T-helper 2 cell (primary cell): ENCODE measurements at regions not wholly inside any gene's neighbourhood (a gene's known extent, or its start where the extent isn't known, plus 50 kb on each side); places are given as distances from the start of the nearest gene placed in this dataset.

Experiments used
- DNase-seq, 5 experiments: peaks; one replicate each; pipeline versions ENCODE4 v3.0.0 to v3.0.0-alpha.2; 2012 to 2022

DNA sequence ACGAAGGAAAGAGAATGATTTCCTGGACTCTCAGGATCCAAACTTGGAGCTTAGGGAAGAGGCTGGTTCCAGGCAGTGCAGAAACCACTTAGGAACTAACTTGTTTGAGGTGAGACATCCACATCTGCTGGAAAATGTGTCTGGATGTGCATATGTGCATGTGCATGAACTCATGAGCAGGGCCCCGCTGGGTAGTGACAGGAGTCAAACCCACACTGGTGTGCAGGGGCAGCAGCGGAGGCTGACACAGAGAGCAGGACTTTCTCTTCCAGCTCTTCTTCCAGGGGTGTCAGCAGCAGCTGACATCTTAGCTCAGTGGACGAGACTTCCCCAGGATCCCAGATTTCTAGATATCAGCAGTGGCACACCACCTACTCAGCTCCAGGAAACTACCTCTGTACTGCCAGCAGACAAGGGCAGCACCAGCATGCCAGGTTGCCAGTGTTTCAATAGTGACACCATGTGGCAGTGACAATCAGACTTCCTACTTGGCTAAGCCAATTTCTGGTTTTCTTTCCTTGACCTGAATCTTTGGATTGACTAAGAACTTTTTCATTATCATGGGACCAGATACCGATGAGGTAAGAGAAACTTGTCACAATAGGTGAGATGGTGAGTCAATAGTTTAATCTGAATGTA, 227.5 kb upstream of the ZC3H12C start:
- no peak for DNase-seq

DNA sequence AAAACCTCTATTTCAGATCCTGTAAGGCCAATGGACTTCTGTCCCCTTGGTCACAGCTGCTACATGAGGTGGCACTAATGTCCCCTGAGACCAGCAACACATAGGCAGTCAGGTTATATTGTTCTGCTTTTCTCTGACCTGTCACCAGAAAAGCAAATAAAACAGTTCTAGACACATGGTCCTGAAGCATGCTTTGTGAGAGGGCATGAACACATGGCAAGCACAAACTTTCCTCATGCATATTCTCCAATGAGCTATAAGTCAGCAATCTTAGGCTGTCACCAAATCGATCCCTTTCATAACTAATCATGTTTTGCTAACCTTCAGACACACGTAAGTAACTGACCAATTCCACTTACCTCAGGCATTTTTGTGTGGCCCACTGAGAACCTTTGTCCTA, 225.4 kb upstream of the ZC3H12C start:
- no peak for DNase-seq

DNA sequence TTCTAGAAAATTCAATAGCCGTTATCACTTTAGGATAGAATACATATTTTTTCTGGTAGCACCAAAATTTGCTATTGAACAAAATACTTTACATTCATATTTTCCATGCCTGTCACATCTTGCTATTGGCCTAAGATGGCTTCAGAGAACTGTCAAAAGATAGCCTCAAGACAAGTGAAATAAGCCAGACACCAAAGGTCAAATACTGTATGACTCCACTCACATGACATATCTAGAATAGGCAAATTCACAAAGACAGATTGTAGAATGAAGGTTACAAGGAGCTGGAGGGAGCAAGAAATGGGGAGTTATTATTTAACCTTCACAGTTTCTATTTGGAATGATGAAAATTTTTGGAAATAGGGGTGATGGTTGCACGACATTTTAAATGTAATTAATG, 223.7 kb upstream of the ZC3H12C start:
- DNase-seq: no peak

DNA sequence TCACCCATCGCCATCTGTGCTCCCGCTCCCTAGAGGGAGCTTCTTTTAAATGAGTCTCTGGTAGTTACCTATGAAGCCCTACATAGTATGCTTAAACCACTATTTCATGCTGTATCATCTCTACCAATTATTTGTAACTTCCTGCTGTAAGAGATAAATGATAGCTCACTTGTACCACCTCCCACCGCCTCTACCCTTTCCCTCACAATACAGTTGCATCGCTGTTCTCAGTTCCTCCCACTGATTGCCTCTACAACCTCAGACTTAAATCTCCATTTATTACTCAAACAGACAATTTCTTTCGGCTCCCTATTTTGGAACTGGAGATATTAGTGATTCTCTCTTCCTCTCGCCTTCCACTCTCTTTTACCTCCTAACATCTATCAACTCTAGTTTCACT, 222.9 kb upstream of the ZC3H12C start:
- DNase-seq: no peak

DNA sequence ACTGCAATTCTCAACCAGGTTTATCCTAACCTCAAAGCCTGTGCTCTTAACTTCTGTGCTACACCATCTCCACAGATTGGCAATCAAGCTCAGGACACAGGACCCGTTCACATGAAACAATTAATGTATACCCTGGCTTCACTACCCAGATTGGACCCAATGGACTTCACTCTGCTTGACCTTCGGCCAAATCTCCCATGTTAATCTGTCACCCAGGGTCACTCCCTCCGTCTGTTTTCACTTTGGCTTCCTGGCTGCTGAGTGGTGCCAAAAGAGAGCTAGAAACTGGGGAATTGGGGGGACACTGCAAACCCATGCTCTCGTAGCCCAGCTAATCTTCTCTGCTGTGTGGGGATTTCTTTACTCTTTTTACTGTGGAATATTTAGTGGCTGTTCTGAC, 216.1 kb upstream of the ZC3H12C start:
- DNase-seq: no peak

DNA sequence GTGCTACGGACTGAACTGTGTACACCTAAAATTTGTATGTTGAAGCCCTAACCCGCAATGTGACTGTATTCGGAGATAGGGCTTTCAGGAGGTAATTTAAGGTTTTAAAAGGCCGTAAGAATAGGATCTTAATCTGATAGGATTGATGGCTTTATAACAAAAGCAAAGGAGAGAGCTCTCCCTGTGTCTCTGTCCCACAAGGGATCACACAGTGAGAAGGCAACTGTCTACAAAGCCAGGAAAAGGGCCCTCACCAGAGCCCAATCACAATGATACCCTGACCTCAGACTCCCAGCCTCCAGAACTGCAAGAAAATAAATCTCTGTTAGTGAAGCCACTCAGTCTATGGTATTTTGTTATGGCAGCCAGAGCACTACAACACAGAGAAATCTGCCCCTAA, 208.7 kb upstream of the ZC3H12C start:
- DNase-seq: no peak

DNA sequence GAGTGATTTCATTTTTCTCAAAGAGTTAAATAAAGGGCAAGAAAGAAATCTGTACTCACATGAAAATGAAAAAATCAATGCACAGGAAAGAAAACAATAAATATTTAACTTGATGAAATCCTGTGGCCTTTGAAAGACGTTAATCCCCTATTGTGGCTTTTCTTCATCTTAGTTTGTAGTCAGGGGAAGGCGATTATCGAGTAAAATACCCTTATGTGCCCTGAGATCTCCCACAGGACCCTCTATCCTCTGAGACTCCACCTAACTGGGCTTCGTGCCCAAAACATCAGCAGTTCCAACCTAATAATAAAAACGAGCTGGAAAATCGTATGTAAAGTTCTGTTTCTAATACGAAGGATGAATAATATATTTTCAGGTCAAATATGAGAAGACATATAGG, 208.2 kb upstream of the ZC3H12C start:
- no peak for DNase-seq

DNA sequence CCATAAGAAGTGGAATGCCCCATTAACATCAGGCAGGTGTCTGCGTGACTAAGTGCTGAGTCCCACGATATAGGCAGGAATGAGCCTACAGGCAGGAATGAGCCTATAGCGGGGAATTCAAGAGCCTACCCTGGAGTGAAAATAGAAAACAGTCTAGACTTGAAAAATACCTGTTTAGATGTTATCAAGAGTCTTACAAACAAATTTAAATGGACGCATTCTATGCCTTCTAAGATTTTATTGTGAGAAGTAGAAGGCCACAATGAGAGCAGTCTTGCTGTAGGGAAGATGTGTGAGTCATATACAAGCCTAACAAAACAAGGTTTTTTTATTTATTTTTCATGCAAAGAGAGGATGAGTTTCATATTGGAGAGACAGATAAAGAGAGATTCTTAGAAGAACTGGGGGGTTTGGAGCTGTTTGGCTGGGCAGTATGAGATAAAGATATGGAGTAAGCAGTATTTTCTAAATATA, 200.8 kb upstream of the ZC3H12C start:
- no peak for DNase-seq

DNA sequence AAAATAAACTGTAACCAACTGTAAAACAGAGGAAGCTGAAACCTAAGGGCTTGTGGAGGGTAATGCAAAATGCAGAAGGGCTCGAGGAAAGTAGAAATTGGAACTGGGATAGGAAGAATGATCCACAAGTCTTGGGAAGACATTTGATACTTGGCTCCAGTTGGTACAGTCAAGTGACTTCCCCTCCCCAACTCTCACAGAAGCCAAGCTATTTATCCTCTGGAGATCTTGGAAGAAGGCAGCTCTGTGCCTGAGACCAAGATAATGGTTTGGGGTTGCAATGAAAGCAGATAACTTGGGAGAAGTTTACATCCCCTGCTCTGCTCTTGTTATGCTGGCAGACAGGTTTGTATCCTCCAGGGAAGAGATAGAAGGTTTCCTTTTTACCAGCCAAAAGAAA, 198.9 kb upstream of the ZC3H12C start:
- DNase-seq: no peak

DNA sequence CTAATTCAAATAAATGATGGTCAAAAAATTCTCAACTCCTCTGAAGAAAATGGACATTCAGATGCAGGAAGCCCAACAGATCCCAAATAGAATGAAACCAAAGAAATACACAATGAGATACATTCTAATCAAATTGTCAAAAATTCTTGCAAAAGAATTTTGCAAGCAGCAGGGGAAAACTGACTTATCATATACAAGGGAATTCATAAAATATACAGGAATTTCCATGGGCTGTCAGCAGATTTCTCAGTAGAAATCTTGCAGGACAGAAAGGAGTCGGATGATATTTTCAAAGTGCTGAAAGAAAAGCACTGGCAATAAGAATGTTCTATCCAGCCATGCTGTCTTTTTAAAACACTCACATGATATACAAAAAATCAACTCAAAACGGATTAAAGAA, 194.6 kb upstream of the ZC3H12C start:
- DNase-seq: no peak

DNA sequence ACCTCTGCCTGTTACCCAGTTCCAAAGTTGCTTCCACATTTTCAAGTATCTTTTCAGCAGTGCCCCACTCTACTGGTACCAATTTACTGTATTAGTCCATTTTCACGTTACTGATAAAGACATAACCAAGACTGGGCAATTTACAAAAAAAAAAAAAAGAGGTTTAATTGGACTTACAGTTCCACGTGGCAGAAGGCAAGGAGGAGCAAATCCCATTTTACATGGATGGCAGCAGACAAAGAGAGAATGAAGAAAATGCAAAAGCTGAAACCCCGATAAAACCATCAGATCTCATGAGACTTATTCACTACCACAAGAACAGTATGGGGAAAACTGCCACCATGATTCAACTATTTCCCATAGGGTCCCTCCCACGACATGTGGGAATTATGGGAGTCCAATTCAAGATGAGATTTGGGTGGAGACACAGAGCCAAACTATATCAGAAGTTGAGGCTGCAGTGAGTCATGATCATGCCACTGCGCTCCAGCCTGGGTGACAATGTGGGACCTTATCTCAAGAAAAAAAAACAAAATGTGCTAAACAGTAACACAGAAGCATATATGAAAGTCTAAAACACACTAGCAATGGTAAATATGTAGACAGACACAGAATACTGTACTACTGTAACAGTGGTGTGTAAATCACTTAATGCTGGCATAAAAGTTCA, 190.3 kb upstream of the ZC3H12C start:
- no peak for DNase-seq

DNA sequence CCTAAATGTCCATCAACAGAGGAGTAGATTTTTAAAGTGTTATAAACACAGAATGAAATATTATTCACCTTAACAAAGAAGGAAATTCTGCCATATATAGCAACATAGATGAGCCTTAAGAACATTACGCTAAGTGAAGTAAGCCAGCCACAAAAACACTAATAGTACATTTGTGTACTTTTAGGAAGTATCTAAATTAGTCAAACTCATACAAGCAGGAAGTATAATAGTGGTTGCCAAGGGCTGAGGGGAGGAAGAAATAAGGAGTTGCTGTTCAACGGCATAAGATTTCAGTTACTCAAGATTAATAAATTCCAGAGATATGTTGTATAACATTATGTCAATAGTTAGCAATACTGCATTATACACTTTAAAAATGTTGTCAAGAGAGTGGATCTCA, 181.7 kb upstream of the ZC3H12C start:
- DNase-seq: peak in 1 of 5 experiments; percentile 42

DNA sequence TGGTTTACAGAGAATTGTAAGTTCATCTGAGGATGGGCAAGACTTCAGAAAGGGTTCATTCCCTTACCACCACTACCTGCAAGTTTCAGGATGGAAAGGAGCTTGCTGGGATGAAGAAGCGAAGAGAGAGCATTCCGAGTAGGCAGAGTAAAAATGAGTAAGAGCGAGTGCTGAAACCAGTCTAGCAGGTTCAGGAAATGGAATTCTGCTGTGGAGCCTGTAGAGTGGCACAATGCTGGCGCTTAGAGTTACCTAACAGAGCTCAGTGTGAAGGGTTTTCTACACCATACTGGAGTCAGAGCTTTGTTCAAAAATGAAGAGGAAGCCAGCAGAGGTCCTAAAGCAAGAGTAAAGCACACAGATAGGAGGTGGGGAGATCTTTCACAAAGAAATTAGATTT, 179.2 kb upstream of the ZC3H12C start:
- no peak for DNase-seq

DNA sequence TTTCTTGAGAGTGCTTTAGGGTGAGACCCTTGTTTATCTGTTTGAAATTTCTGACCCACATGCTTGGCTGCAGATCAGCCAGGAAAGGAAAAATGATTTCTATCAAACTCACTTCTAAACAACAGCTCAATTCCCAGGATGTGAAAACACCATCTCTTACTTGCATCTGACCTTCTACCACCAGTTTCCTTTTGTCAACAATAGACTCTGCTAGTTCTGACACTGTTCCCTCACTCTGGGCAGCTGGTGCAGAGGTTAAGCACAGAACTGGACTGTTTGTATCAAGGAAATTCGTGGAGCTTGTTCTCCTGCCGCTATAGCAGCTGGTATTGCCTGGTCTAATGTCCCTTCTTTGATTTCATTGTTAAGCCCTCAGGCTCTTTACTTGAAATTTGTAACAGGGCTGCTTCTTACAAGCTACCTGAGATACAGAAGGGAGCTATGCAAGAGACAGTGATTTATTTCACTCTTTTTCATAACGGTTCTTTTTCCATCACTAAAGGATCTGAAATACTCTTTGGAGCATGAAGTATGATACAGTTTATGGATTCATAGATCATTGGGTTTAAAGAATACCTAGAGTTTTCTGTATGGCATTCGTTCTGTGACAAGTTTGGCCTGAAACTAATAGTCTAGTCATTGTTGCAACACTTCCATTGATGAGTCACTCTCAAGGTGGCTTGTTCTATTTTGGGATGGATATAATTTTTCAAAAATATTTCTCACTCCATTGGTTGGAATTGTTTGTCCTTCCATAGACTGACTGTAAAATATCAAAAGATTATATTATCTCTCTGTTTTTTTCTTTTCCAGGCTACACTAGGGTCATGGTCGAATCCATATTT, 178.2 kb upstream of the ZC3H12C start:
- no peak for DNase-seq

DNA sequence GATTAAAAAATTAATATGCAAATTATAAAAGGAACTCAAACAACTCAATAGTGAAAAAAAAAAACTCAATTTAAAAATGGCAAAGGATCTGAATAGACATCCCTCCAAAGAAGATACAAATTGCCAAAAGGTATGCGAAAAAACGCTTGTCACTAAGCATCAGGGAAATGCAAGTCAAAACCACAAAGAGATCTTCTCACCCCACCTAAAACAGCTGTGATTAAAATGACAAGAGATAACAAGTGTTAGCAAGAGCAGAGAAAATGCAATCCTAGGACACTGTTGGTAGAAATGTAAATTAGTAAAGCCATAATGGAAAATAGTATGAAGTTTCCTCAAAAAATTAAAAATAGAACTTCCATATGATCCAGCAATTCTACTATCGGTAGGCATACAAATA, 166.3 kb upstream of the ZC3H12C start:
- no peak for DNase-seq

DNA sequence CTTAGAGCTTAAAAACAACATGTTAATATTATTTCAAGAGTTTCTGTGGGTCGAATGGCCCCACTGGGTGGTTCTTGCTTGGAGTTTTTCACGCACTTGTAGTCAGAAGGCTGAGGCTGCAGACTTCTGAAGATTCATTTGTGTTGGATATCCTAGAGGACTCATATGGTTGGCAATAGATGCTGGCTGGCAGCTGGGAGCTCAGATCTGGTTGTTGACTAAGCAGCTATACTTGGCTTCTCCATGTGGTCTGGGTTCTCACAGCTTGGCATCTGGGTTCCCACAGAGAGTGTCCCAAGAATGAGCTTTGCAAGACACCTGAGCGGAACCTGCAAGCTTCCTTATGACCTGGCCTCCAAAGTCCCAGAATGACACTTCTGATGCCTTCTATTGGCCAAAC, 163.9 kb upstream of the ZC3H12C start:
- DNase-seq: no peak

DNA sequence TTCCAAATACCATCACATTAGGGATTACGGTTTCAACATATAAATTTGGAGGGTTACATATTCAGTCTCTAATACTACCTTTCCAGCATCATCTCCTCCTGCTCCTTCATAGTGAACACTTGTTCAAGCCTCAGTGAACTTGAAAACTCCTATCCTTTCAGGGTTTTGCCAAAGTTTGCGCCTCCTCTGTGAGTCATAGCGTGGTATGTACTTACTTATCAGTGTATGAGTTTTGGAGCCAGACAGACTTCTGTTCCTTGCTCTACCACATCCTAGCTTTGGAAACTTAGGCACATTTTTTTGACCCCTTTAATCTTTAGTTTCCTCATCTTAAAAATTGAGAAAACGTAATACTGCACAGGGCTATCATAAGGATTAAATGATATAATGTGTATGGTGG, 160.1 kb upstream of the ZC3H12C start:
- DNase-seq: no peak

DNA sequence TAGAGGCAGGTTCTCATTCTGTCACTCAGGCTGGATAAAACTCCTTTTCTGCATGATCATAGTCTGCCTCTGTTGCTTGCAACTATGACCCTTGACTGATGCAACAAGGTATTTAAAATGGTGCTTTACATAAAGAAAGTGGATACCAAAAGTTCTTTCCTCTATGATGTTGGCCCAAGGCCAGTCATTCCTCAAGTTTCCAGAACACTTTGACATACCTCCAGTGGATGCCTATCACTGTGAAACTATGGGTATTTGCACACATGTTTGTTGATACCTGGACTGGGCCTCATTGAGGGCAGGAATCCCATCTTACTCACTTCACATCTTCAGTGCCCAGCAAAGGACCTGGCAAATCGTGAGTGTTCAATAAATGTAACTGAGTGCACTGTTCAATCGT, 159.0 kb upstream of the ZC3H12C start:
- DNase-seq: no peak

DNA sequence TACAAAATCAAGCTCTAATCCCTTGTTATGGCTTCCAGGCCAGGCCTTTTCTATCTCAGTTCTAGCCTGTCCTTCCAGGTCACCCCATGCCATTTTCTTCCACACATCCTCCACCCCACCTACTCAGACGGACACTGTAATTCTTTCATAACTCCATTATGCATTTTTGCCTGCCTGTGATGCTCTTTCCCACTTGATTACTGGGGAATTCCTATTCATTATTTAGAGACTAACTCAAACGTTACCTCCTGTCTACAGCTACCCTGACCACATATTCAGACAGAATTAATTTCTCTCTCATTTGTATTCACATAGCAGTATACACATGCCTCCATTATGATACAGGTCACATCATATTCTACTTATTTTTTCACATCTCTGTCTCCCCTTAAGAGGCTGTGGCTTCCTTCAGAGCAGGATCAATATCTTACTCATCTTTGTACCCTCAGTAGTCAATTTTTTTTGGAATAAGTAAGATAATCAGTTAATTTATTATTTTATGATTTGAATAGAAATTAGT, 156.5 kb upstream of the ZC3H12C start:
- DNase-seq: no peak

DNA sequence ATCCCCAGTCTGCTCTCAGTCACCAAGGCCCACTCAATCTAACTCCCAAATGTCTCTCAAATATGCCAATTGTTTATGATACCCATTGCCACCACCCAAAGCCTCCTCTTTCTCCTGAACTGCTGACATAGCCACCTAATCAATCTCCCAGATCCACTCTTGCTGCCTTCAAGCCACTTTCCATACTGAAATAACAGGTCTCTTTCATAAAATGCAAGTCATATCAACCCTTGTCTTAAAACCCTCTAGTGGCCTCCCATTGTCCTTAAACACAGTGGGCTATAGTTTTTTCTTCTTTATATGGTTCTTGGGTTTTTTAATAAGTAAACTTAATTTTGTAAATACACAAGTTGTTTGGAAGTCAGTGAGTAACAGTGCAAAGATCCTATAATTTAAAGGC, 155.2 kb upstream of the ZC3H12C start:
- no peak for DNase-seq

DNA sequence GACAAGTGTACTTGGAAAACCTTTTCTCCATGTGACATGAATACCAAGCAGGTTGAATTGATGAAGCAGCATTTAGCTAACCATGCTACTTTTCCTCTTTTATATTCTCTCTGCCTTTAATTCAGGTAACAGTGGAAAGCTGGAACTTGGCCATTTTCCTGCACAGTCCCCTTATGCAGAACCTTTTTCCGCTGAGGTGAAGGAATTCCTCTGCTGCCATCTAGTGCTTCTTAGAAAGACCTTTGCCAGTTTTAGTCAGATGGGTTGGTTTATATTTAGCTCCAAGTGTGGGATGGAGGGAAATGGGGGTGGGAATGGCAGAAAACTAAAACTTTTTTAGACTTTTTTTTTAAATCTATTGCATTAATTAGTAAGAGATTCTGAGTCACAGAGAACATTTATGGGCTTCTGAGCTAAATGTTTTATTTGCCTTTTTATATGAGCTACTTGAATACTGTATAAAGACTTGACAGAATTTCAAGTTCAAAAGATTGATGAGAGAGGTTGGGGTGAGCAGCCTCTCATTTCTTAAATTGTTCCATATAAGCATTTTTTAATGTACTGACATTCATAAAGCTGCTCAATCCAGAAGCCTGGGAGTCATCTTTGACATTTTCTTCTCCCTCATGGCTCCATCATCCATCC, 153.9 kb upstream of the ZC3H12C start:
- DNase-seq: peak in 1 of 5 experiments; percentile 24

DNA sequence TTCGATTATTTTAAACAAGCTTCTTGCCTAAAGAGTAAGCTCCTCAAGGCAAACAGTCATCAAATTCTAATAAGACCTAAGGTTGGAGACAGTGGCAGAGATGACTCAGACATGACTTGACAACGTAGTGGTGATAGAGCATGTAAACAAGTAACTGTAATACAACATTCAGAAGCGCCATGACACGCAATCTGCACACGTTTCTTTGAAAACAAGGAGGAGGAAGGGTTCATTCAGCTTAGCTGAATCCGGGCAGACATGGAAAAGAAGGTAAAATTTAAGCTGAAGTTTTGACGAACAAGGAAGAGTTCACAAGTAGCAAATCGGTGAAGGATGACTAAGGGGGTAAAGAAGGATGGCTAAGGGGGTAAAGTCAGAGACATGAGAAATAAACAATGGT, 152.4 kb upstream of the ZC3H12C start:
- peak in 1 of 5 experiments; percentile 27 for DNase-seq
